Activated T-helper 17 cell treated with anti-CD3 and anti-CD28 coated beads, Interleukin-2, amount 50 U/mL, for 72 hours (primary cell): ENCODE measurements at regions not wholly inside any gene's neighbourhood (a gene's known extent, or its start where the extent isn't known, plus 50 kb on each side); places are given as distances from the start of the nearest gene placed in this dataset.
"Not testable (repeated sequence)": the region's sequence is repeated elsewhere in the genome, so short reads cannot be mapped to it uniquely, and the experiment has no call there.

Experiments used
- ATAC-seq: fragments of 150-1000 bp; cut with Tn5 transposase; replicated peaks from 2 replicates; pipeline ENCODE4 v1.10.0; 2021; ENCODE audit warnings: mild to moderate bottlenecking, moderate library complexity
- H3K27ac Mint-ChIP-seq: one replicate; pipeline ENCODE4 v1.8.0; 2022; ENCODE audit warnings: mixed read lengths
- H3K27me3 Mint-ChIP-seq: one replicate; pipeline ENCODE4 v1.8.0; 2022; ENCODE audit warnings: mixed read lengths
- H3K36me3 Mint-ChIP-seq: one replicate; pipeline ENCODE4 v1.8.0; 2022; ENCODE audit warnings: low read depth, mild to moderate bottlenecking, mixed read lengths
- H3K4me1 Mint-ChIP-seq: one replicate; pipeline ENCODE4 v1.8.0; 2022; ENCODE audit warnings: mixed read lengths
- H3K4me3 Mint-ChIP-seq: one replicate; pipeline ENCODE4 v1.8.0; 2022; ENCODE audit warnings: mild to moderate bottlenecking, mixed read lengths
- H3K9me3 Mint-ChIP-seq: one replicate; pipeline ENCODE4 v1.8.0; 2022; ENCODE audit warnings: mixed read lengths

DNA sequence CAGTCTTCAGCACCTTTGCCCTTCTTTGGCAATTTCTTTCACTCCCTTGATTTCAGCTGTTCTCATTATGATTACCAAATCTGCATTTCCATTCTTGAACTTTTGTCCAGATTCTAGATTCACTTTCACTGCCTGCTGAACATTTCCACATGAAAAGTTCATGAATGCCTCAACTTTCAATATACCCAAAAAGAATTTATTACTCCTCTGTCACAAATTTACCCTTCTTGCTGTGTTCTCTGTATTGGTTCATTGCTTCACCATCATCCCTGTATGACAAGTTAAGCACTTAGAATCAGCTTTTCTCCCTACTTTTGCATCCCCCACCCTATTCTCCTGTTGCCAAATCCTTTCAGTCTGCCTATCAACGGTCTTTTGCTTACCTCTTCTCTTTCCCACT lies 112.6 kb upstream of the PKN2 start:
- peaks cover 11% of the 10 kb centered on the region for H3K27me3 Mint-ChIP-seq
- no peak overlapping the region for H3K27ac Mint-ChIP-seq
- no peaks in the 10 kb centered on the region for H3K9me3 Mint-ChIP-seq
- no peak overlapping the region for H3K4me3 Mint-ChIP-seq
- no peak for ATAC-seq
- H3K4me1 Mint-ChIP-seq: no peaks in the 10 kb centered on the region
- H3K36me3 Mint-ChIP-seq: no peaks in the 10 kb centered on the region

GRCh38 chr1:88579598-88579997 lies 104.5 kb upstream of the PKN2 start:
- Mint-ChIP-seq H3K27me3 (peaks cover 20% of the 10 kb centered on the region), H3K36me3 (no peaks in the 10 kb centered on the region), H3K27ac (no peak overlapping the region), H3K4me1 (no peaks in the 10 kb centered on the region), H3K4me3 (no peak overlapping the region), H3K9me3 (no peaks in the 10 kb centered on the region)
- ATAC-seq: no peak

- no peak for ATAC-seq
- Mint-ChIP-seq H3K9me3 (peaks cover 5% of the 10 kb centered on the region), H3K36me3 (no peaks in the 10 kb centered on the region), H3K4me1 (no peaks in the 10 kb centered on the region), H3K4me3 (no peak overlapping the region), H3K27ac (no peak overlapping the region), H3K27me3 (peaks cover 27% of the 10 kb centered on the region)
Observed at GRCh38 chr1:88581703-88582102, 102.4 kb upstream of the PKN2 start.

GRCh38 chr1:88593358-88593757 lies 90.7 kb upstream of the PKN2 start:
- Mint-ChIP-seq H3K36me3 (no peaks in the 10 kb centered on the region), H3K4me3 (no peak overlapping the region), H3K27me3 (peaks cover 7% of the 10 kb centered on the region), H3K27ac (no peak overlapping the region), H3K9me3 (no peaks in the 10 kb centered on the region), H3K4me1 (no peaks in the 10 kb centered on the region)
- no peak for ATAC-seq

- Mint-ChIP-seq H3K36me3 (no peaks in the 10 kb centered on the region), H3K9me3 (peaks cover 4% of the 10 kb centered on the region), H3K27ac (no peak overlapping the region), H3K4me3 (no peak overlapping the region), H3K4me1 (no peaks in the 10 kb centered on the region), H3K27me3 (peaks cover 5% of the 10 kb centered on the region)
- ATAC-seq: peak; percentile 39
Observed at GRCh38 chr1:88595355-88596002, 88.6 kb upstream of the PKN2 start.

- H3K36me3 Mint-ChIP-seq, H3K4me3 Mint-ChIP-seq, H3K9me3 Mint-ChIP-seq, H3K4me1 Mint-ChIP-seq, H3K27me3 Mint-ChIP-seq, ATAC-seq, H3K27ac Mint-ChIP-seq: not testable (repeated sequence)
Observed at GRCh38 chr1:88597973-88598372, 86.1 kb upstream of the PKN2 start.

- Mint-ChIP-seq H3K9me3 (no peaks in the 10 kb centered on the region), H3K4me1 (no peaks in the 10 kb centered on the region), H3K4me3 (no peak overlapping the region), H3K36me3 (no peaks in the 10 kb centered on the region), H3K27ac (no peak overlapping the region), H3K27me3 (peaks cover 7% of the 10 kb centered on the region)
- ATAC-seq: no peak
Observed at GRCh38 chr1:88608139-88608943, 75.7 kb upstream of the PKN2 start.

DNA sequence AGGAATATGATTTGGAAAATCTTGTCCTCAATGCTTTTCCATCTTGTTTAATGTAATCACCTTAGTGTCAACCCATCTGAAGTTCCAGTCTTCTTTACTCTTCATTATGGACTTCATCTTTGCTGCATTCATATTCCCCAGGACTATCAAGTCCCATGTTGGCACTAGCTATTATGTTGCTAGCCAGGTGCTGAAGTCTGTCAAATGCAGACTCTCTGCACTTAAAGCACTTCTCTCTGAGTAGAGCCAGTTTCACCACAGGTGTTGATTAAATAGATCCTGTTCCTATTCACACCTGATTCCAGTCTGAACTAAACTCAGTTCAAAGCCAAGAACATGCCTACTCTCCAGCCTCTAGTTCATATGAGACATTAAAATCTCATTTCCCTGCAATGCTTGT lies 75.0 kb upstream of the PKN2 start:
- ATAC-seq: no peak
- Mint-ChIP-seq H3K4me3 (no peak overlapping the region), H3K4me1 (no peaks in the 10 kb centered on the region), H3K9me3 (no peaks in the 10 kb centered on the region), H3K27me3 (peaks cover 8% of the 10 kb centered on the region), H3K27ac (no peak overlapping the region), H3K36me3 (no peaks in the 10 kb centered on the region)

- H3K36me3 Mint-ChIP-seq: no peaks in the 10 kb centered on the region
- H3K27ac Mint-ChIP-seq: no peak overlapping the region
- H3K4me1 Mint-ChIP-seq: no peaks in the 10 kb centered on the region
- H3K4me3 Mint-ChIP-seq: no peak overlapping the region
- no peaks in the 10 kb centered on the region for H3K9me3 Mint-ChIP-seq
- no peak for ATAC-seq
- peaks cover 23% of the 10 kb centered on the region for H3K27me3 Mint-ChIP-seq
Observed at GRCh38 chr1:88610687-88611086, 73.4 kb upstream of the PKN2 start.

- Mint-ChIP-seq H3K27ac (no peak overlapping the region), H3K9me3 (no peaks in the 10 kb centered on the region), H3K4me3 (no peak overlapping the region), H3K4me1 (no peaks in the 10 kb centered on the region), H3K27me3 (peaks cover 21% of the 10 kb centered on the region), H3K36me3 (no peaks in the 10 kb centered on the region)
- ATAC-seq: no peak
Observed at GRCh38 chr1:88612292-88612691, 71.8 kb upstream of the PKN2 start.

- peaks cover 2% of the 10 kb centered on the region for H3K9me3 Mint-ChIP-seq
- no peak for ATAC-seq
- H3K27me3 Mint-ChIP-seq: peaks cover 23% of the 10 kb centered on the region
- no peak overlapping the region for H3K27ac Mint-ChIP-seq
- no peaks in the 10 kb centered on the region for H3K36me3 Mint-ChIP-seq
- H3K4me3 Mint-ChIP-seq: no peak overlapping the region
- no peaks in the 10 kb centered on the region for H3K4me1 Mint-ChIP-seq
Observed at GRCh38 chr1:88612773-88613172, 71.3 kb upstream of the PKN2 start.

DNA sequence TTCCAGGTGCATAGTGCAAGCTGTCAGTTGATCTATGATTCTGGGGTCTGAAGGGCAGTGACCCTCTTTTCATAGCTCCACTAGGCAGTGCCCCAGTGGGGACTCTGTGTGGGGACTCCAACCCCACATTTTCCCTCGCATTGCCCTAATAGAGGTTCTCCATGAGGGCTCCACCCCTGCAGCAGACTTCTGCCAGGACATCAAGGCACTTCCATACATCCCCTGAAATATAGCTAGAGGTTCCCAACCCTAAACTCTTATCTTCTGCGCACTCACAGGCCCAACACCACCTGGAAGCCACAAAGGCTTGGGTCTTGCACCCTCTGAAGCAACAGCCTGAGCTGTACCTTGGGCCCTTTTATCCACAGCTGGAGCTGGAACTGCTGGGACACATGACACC lies 65.7 kb upstream of the PKN2 start:
- Mint-ChIP-seq H3K4me3 (no peak overlapping the region), H3K27ac (no peak overlapping the region), H3K27me3 (peaks cover 33% of the 10 kb centered on the region), H3K36me3 (no peaks in the 10 kb centered on the region), H3K9me3 (peaks cover 20% of the 10 kb centered on the region), H3K4me1 (no peaks in the 10 kb centered on the region)
- no peak for ATAC-seq

DNA sequence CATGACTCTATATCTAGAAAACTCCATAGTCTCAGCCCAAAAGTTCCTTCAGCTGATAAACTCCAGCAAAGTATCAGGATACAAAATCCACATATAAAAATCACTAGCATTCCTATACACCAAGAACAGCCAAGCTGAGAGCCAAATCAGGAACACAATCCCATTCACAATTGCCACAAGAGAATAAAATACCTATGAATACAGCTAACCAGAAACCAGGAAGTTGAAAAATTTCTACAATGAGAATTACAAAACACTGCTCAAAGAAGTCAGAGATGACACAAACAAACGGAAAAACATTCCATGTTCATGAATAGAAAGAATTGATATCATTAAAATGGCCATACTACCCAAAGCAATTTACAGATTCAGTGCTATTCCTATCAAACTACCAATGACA lies 61.0 kb upstream of the PKN2 start:
- ATAC-seq, H3K4me3 Mint-ChIP-seq, H3K27ac Mint-ChIP-seq, H3K4me1 Mint-ChIP-seq, H3K36me3 Mint-ChIP-seq: not testable (repeated sequence)
- Mint-ChIP-seq H3K27me3 (peaks cover 12% of the 10 kb centered on the region), H3K9me3 (peaks cover 16% of the 10 kb centered on the region)
